Naive thymus-derived CD8-positive, alpha-beta T cell (primary cell): ENCODE measurements at regions not wholly inside any gene's neighbourhood (a gene's known extent, or its start where the extent isn't known, plus 50 kb on each side); places are given as distances from the start of the nearest gene placed in this dataset.
A peak's percentile ranks its signal among the peaks of the same experiment; 100 is the strongest.

Source experiments
- ATAC-seq, 2 donors: fragments of 150-1000 bp; cut with Tn5 transposase in 1 of 2; sonication (Bioruptor Pico), chemical (Tn5 transposase) in 1 of 2; 1 replicate in 1 of 2; 2 replicates in 1 of 2; pipeline ENCODE4 v1.10.0; 2021; ENCODE audit warnings: mild to moderate bottlenecking in 2 of 2, moderate library complexity in 2 of 2
- POLR2A ChIA-PET: fragments of 350-600 bp; sonication (Branson Sonifier 250); formaldehyde crosslinking; loops from one replicate; lab custom pipeline; 2021; ENCODE audit warnings: antibody characterized with exemption; lab: Charles Lee
- DNase-seq, 10 donors: peaks; one replicate each; pipeline versions ENCODE4 v3.0.0 to v3.0.0-alpha.2; 2020 to 2022
- H3K27ac Mint-ChIP-seq, 10 donors: one replicate each; pipeline ENCODE4 v1.8.0; 2020 to 2022; ENCODE audit warnings: mild to moderate bottlenecking in 10 of 10, mixed read lengths in 10 of 10, moderate library complexity in 4 of 10, inconsistent platforms in 1 of 10
- H3K27me3 Mint-ChIP-seq, 5 donors: one replicate each; pipeline ENCODE4 v1.8.0; 2021 to 2022; ENCODE audit warnings: mixed read lengths in 5 of 5
- H3K36me3 Mint-ChIP-seq, 3 donors: one replicate each; pipeline ENCODE4 v1.8.0; 2020 to 2022; ENCODE audit warnings: mixed read lengths in 3 of 3, mild to moderate bottlenecking in 2 of 3, inconsistent platforms in 1 of 3
- H3K4me1 Mint-ChIP-seq, 4 donors: one replicate each; pipeline ENCODE4 v1.8.0; 2021 to 2022; ENCODE audit warnings: mixed read lengths in 4 of 4
- H3K4me3 Mint-ChIP-seq, 10 donors: one replicate each; pipeline ENCODE4 v1.8.0; 2020 to 2022; ENCODE audit warnings: mild to moderate bottlenecking in 10 of 10, mixed read lengths in 10 of 10, moderate library complexity in 6 of 10, inconsistent platforms in 1 of 10
- H3K9me3 Mint-ChIP-seq, 9 donors: one replicate each; pipeline ENCODE4 v1.8.0; 2020 to 2022; ENCODE audit warnings: mixed read lengths in 9 of 9, mild to moderate bottlenecking in 3 of 9, inconsistent platforms in 1 of 9, moderate library complexity in 1 of 9

DNA sequence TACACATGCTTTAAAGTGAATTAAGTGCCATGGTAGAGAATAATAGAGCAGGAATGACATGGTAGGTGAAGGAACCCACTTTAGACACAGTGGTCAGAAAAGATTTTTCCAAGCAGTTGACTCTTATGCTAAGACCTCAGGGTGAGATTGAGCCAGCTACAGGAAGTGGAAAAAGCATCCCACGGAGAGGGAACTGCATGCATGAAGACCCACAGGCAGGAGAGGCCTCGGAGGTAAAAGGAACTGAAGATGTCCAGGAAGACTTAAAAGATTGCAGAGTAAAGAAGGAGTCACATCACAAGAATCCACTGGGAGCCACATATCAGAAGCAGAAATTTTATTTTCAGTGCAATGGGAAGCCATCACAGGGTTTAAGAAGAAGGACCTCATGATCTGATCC lies 499.2 kb upstream of the FAM98A start:
- Mint-ChIP-seq H3K36me3 (no peaks in the 10 kb centered on the region), H3K4me1 (no peaks in the 10 kb centered on the region), H3K27ac (no peak overlapping the region), H3K4me3 (no peak overlapping the region), H3K27me3 (peaks cover 0 to 12% (median 2%) of the 10 kb centered on the region in 5 donors), H3K9me3 (no peaks in the 10 kb centered on the region)
- no peak for DNase-seq
- ATAC-seq: no peak
- POLR2A ChIA-PET: no interaction called here

DNA sequence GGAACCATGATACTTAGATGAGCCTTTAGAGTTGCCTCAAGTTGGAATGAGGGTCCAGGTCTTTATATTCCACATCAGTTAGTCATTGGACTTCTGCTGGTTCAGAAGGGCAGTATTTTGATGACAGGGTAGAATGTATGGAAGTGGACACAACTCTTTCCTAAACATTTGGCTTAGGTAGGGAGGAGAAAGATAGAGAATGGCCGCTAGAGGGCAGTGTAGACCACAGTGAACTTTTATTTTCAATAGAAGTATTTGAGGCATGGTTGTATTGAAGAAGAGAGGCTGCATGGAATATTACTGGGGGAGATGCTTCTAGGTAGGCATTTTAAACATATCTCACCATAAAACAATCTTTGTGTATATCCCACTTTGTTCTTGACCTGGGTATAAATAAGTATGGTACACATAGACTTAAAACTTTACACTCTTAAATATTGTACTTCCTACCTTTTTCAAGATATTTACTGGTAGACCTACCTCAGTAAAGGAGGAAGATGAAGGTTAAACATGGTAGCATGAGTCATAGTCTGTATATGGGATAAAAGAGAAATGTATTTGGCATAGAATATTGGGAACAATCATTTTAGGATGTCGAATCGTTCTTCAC lies 497.6 kb upstream of the FAM98A start:
- H3K9me3 Mint-ChIP-seq: no peaks in the 10 kb centered on the region
- POLR2A ChIA-PET: no interaction called here
- no peak overlapping the region for H3K4me3 Mint-ChIP-seq
- H3K4me1 Mint-ChIP-seq: no peaks in the 10 kb centered on the region
- no peaks in the 10 kb centered on the region for H3K36me3 Mint-ChIP-seq
- ATAC-seq (no peak), DNase-seq (peak in 6 of 10 donors; percentile 1 to 32 (median 18))
- H3K27me3 Mint-ChIP-seq: peaks cover 0 to 12% (median 2%) of the 10 kb centered on the region in 5 donors
- no peak overlapping the region for H3K27ac Mint-ChIP-seq

DNA sequence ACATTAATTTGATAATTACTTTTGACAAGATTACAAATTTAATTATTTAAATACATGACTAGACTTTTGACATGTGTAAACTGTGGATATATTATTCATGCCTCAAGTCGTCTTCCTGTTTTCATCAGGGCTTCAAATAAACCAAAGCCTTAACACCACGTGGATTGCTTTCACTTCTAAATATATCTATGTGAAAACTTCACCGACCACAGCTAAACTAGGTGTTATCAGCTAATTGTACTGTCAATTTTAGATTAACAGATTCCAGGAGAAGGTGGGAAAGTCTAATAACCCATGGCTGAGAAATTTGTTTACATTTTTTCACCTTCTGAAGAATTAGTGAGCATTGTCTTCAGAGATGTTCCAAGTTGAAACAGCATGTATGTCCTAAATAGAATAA lies 494.7 kb upstream of the FAM98A start:
- no peaks in the 10 kb centered on the region for H3K9me3 Mint-ChIP-seq
- H3K4me3 Mint-ChIP-seq: no peak overlapping the region
- POLR2A ChIA-PET: no interaction called here
- no peaks in the 10 kb centered on the region for H3K4me1 Mint-ChIP-seq
- no peak for DNase-seq
- H3K27me3 Mint-ChIP-seq: peaks cover 0 to 12% (median under 1%) of the 10 kb centered on the region in 5 donors
- no peak overlapping the region for H3K27ac Mint-ChIP-seq
- no peak for ATAC-seq
- H3K36me3 Mint-ChIP-seq: no peaks in the 10 kb centered on the region

GRCh38 chr2:34070196-34070595 lies 471.1 kb upstream of the FAM98A start:
- DNase-seq (no peak), ATAC-seq (no peak)
- Mint-ChIP-seq H3K9me3 (peaks cover 0 to 6% (median 0%) of the 10 kb centered on the region in 9 donors), H3K27me3 (no peaks in the 10 kb centered on the region), H3K4me1 (no peaks in the 10 kb centered on the region), H3K4me3 (no peak overlapping the region), H3K27ac (no peak overlapping the region), H3K36me3 (no peaks in the 10 kb centered on the region)
- POLR2A ChIA-PET: no interaction called here

- peaks cover 0 to 6% (median 0%) of the 10 kb centered on the region in 9 donors for H3K9me3 Mint-ChIP-seq
- no peak for ATAC-seq
- no peak overlapping the region for H3K27ac Mint-ChIP-seq
- no peaks in the 10 kb centered on the region for H3K36me3 Mint-ChIP-seq
- no peak for DNase-seq
- POLR2A ChIA-PET: no interaction called here
- no peaks in the 10 kb centered on the region for H3K27me3 Mint-ChIP-seq
- no peak overlapping the region for H3K4me3 Mint-ChIP-seq
- no peaks in the 10 kb centered on the region for H3K4me1 Mint-ChIP-seq
Observed at GRCh38 chr2:34069604-34070003, 470.5 kb upstream of the FAM98A start.

DNA sequence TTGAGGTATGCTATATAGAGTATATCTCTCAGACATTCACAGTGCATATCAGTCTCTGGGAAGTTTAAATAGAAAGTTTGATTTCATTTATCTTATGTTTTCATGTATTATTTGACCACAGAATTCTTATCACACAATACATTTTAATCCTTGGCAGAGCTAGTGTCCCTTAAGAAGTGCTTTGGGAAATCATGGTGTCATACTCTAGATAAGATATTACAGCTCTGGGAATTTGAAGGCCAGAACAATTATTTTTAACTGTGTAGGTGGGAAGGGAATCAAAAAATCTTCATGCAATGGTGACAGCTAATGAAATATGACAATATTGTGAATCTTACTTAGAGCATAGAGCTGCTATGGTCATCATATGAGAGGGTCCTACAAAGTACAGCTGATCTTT lies 451.3 kb upstream of the FAM98A start:
- H3K4me1 Mint-ChIP-seq: no peaks in the 10 kb centered on the region
- H3K36me3 Mint-ChIP-seq: no peaks in the 10 kb centered on the region
- no peak overlapping the region for H3K27ac Mint-ChIP-seq
- POLR2A ChIA-PET: no interaction called here
- DNase-seq: no peak
- peaks cover 0 to 10% (median 0%) of the 10 kb centered on the region in 9 donors for H3K9me3 Mint-ChIP-seq
- ATAC-seq: no peak
- no peaks in the 10 kb centered on the region for H3K27me3 Mint-ChIP-seq
- H3K4me3 Mint-ChIP-seq: no peak overlapping the region

GRCh38 chr2:34045101-34045655 lies 446.1 kb upstream of the FAM98A start:
- POLR2A ChIA-PET: no interaction called here
- no peak overlapping the region for H3K4me3 Mint-ChIP-seq
- H3K9me3 Mint-ChIP-seq: peaks cover 0 to 12% (median 0%) of the 10 kb centered on the region in 9 donors
- ATAC-seq (no peak), DNase-seq (no peak)
- no peak overlapping the region for H3K27ac Mint-ChIP-seq
- H3K4me1 Mint-ChIP-seq: no peaks in the 10 kb centered on the region
- no peaks in the 10 kb centered on the region for H3K36me3 Mint-ChIP-seq
- H3K27me3 Mint-ChIP-seq: peaks cover 0 to 9% (median 0%) of the 10 kb centered on the region in 5 donors

DNA sequence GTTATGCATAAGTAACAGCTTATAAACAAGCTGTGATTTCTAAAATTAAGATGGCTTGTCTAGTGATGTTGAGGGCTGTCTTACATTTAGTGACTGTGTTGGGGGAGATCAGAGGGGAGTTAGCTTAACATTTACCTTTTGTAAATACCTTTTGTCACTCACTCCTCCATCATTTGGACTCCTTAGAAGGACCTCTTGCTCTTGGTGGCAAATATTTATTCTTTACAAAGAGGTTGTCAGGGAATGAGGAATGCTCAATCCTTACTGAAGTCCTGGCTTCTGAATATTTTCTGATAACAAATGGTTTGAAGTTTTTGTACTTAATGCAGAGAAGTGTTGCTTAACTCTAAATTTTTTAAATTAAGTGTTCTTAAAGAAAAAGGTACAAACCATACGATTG lies 438.8 kb upstream of the FAM98A start:
- H3K36me3 Mint-ChIP-seq: no peaks in the 10 kb centered on the region
- H3K27me3 Mint-ChIP-seq: no peaks in the 10 kb centered on the region
- H3K4me3 Mint-ChIP-seq: no peak overlapping the region
- POLR2A ChIA-PET: no interaction called here
- ATAC-seq: no peak
- H3K4me1 Mint-ChIP-seq: no peaks in the 10 kb centered on the region
- H3K27ac Mint-ChIP-seq: no peak overlapping the region
- peaks cover 0 to 5% (median 0%) of the 10 kb centered on the region in 9 donors for H3K9me3 Mint-ChIP-seq
- no peak for DNase-seq

- no peaks in the 10 kb centered on the region for H3K27me3 Mint-ChIP-seq
- no peaks in the 10 kb centered on the region for H3K4me1 Mint-ChIP-seq
- DNase-seq: no peak
- H3K4me3 Mint-ChIP-seq: no peak overlapping the region
- H3K9me3 Mint-ChIP-seq: peaks cover 0 to 5% (median 0%) of the 10 kb centered on the region in 9 donors
- H3K36me3 Mint-ChIP-seq: no peaks in the 10 kb centered on the region
- POLR2A ChIA-PET: no interaction called here
- ATAC-seq: no peak
- H3K27ac Mint-ChIP-seq: no peak overlapping the region
Observed at GRCh38 chr2:34037157-34037556, 438.1 kb upstream of the FAM98A start.

- DNase-seq (no peak), ATAC-seq (no peak)
- Mint-ChIP-seq H3K27me3 (no peaks in the 10 kb centered on the region), H3K9me3 (peaks cover 0 to 4% (median 0%) of the 10 kb centered on the region in 9 donors), H3K27ac (no peak overlapping the region), H3K36me3 (no peaks in the 10 kb centered on the region), H3K4me1 (no peaks in the 10 kb centered on the region), H3K4me3 (no peak overlapping the region)
- POLR2A ChIA-PET: no interaction called here
Observed at GRCh38 chr2:34031097-34031496, 432.0 kb upstream of the FAM98A start.

GRCh38 chr2:34030273-34030672 lies 431.2 kb upstream of the FAM98A start:
- peaks cover 0 to 4% (median 0%) of the 10 kb centered on the region in 9 donors for H3K9me3 Mint-ChIP-seq
- no peaks in the 10 kb centered on the region for H3K36me3 Mint-ChIP-seq
- POLR2A ChIA-PET: no interaction called here
- H3K27me3 Mint-ChIP-seq: no peaks in the 10 kb centered on the region
- no peak for ATAC-seq
- DNase-seq: no peak
- H3K4me1 Mint-ChIP-seq: no peaks in the 10 kb centered on the region
- H3K4me3 Mint-ChIP-seq: no peak overlapping the region
- H3K27ac Mint-ChIP-seq: no peak overlapping the region

- DNase-seq (no peak), ATAC-seq (no peak)
- Mint-ChIP-seq H3K4me1 (no peaks in the 10 kb centered on the region), H3K4me3 (no peak overlapping the region), H3K36me3 (no peaks in the 10 kb centered on the region), H3K27ac (no peak overlapping the region), H3K27me3 (no peaks in the 10 kb centered on the region), H3K9me3 (peaks cover 0 to 4% (median 0%) of the 10 kb centered on the region in 9 donors)
- POLR2A ChIA-PET: no interaction called here
Observed at GRCh38 chr2:34029073-34029472, 430.0 kb upstream of the FAM98A start.

DNA sequence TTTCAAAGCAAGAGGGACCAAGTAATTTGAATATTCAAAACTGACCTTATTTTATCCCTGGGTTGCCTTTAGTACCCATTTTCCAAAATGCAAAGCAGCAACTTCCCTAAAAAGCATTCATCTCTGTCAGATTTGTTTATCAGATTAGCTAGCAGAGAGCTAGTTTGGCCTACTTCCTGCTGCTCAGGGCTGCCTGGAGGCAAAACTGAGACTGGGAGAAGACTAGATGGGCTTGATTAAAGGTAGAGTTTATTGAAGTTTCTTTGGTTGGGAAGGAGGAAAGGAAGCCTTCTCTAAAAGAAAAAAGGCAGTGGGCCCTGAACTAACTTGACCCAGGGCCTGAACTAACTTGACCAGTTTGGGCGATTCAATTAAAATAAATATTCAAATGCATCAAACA lies 426.1 kb upstream of the FAM98A start:
- H3K36me3 Mint-ChIP-seq: no peaks in the 10 kb centered on the region
- no peak overlapping the region for H3K4me3 Mint-ChIP-seq
- ATAC-seq (no peak), DNase-seq (no peak)
- peaks cover 0 to 8% (median 0%) of the 10 kb centered on the region in 9 donors for H3K9me3 Mint-ChIP-seq
- POLR2A ChIA-PET: no interaction called here
- no peaks in the 10 kb centered on the region for H3K4me1 Mint-ChIP-seq
- H3K27ac Mint-ChIP-seq: no peak overlapping the region
- peaks cover 0 to 4% (median 0%) of the 10 kb centered on the region in 5 donors for H3K27me3 Mint-ChIP-seq
